IMR-90 (cell line): ENCODE measurements at regions not wholly inside any gene's neighbourhood (a gene's known extent, or its start where the extent isn't known, plus 50 kb on each side); places are given as distances from the start of the nearest gene placed in this dataset.

Source experiments
- ATAC-seq: fragments of 200-7000 bp; cut with Tn5 transposase; 2 replicates; pipeline ENCODE4 v1.9.1; 2020; ENCODE audit warnings: low read depth, mild to moderate bottlenecking, moderate library complexity
- BruUV-seq: library from RNA; stranded (reverse); fragments of 400-500 nt; replicated peaks from 2 replicates; lab custom pipeline; 2021; lab: Mats Ljungman, UMichigan
- CTCF ChIA-PET: fragments of 300-600 bp; formaldehyde crosslinking; extraction: SDS; loops from one replicate; lab custom pipeline; 2021; ENCODE audit warnings: antibody characterized with exemption; lab: Yijun Ruan, JAX
- POLR2A ChIA-PET: fragments of 300-600 bp; sonication (Branson Sonifier 250); formaldehyde crosslinking; loops from one replicate; lab custom pipeline; 2022; ENCODE audit warnings: antibody characterized with exemption; ENCODE audit not compliant: unreplicated experiment; lab: Charles Lee
- DNase-seq: peaks from one replicate; pipeline ENCODE4 v3.0.0; 2013
- H2AFZ ChIP-seq: replicated peaks from 2 replicates; pipeline ENCODE3; 2013; ENCODE audit warnings: low read length, mild to moderate bottlenecking; ENCODE audit not compliant: poor library complexity
- H2AK5ac ChIP-seq: 2 replicates; pipeline ENCODE4 v1.6.1; 2013; ENCODE audit warnings: low read depth, low read length, inconsistent platforms
- H2AK9ac ChIP-seq: replicated peaks from 2 replicates; pipeline ENCODE3; 2013; ENCODE audit warnings: mild to moderate bottlenecking, low read depth, low read length, moderate library complexity; ENCODE audit not compliant: poor library complexity
- H2BK120ac ChIP-seq: 2 replicates; pipeline ENCODE4 v1.6.1; 2013; ENCODE audit warnings: low read depth, low read length, inconsistent platforms
- H2BK15ac ChIP-seq: 3 replicates; pipeline ENCODE4 v1.6.1; 2013; ENCODE audit warnings: low read depth, low read length, inconsistent platforms
- H2BK20ac ChIP-seq: 2 replicates; pipeline ENCODE4 v1.6.1; 2013; ENCODE audit warnings: low read depth, mild to moderate bottlenecking, inconsistent platforms, low read length, moderate library complexity
- H2BK5ac ChIP-seq: 2 replicates; pipeline ENCODE4 v1.6.1; 2013; ENCODE audit warnings: mild to moderate bottlenecking, low read depth, low read length, inconsistent platforms; ENCODE audit not compliant: poor library complexity, severe bottlenecking
- H3K14ac ChIP-seq: replicated peaks from 2 replicates; pipeline ENCODE4 v1.6.1; 2013; ENCODE audit warnings: low read depth, low read length, inconsistent platforms
- H3K18ac ChIP-seq: 2 replicates; pipeline ENCODE4 v1.6.1; 2013; ENCODE audit warnings: low read depth, low read length, control low read depth
- H3K23ac ChIP-seq: 2 replicates; pipeline ENCODE4 v1.6.1; 2013; ENCODE audit warnings: low read depth, low read length, inconsistent platforms
- H3K27ac ChIP-seq: 2 replicates; pipeline ENCODE4 v1.5.1; 2013; ENCODE audit warnings: mild to moderate bottlenecking, control low read depth, low read length; ENCODE audit not compliant: insufficient read depth
- H3K27me3 ChIP-seq: 2 replicates; pipeline ENCODE4 v1.6.1; 2013; ENCODE audit warnings: low read length; ENCODE audit not compliant: control insufficient read depth, insufficient read depth
- H3K36me3 ChIP-seq: 2 replicates; pipeline ENCODE4 v1.6.1; 2013; ENCODE audit warnings: low read length, mixed read lengths; ENCODE audit not compliant: control insufficient read depth, insufficient read depth
- H3K4ac ChIP-seq: 2 replicates; pipeline ENCODE4 v1.6.1; 2013; ENCODE audit warnings: low read depth, low read length, inconsistent platforms
- H3K4me1 ChIP-seq: 2 replicates; pipeline ENCODE4 v1.6.1; 2013; ENCODE audit warnings: low read length, mixed read lengths; ENCODE audit not compliant: control insufficient read depth, insufficient read depth
- H3K4me2 ChIP-seq: 2 replicates; pipeline ENCODE4 v1.6.1; 2013; ENCODE audit warnings: low read depth, mild to moderate bottlenecking, control low read depth, low read length, moderate library complexity
- H3K4me3 ChIP-seq: 2 replicates; pipeline ENCODE4 v1.5.1; 2013; ENCODE audit warnings: low read depth, mild to moderate bottlenecking, control low read depth, low read length, moderate library complexity; ENCODE audit not compliant: insufficient read depth
- H3K56ac ChIP-seq: 2 replicates; pipeline ENCODE4 v1.6.1; 2013; ENCODE audit warnings: low read length, inconsistent platforms; ENCODE audit not compliant: insufficient read depth; ENCODE audit errors: extremely low read depth
- H3K79me1 ChIP-seq, 2 experiments: 2 replicates each; pipeline ENCODE4 v1.6.1; 2013; ENCODE audit warnings: low read length in 2 of 2, inconsistent platforms in 1 of 2, low read depth in 1 of 2
- H3K9ac ChIP-seq: 2 replicates; pipeline ENCODE4 v1.6.1; 2013; ENCODE audit warnings: low read depth, low read length, control low read depth
- H3K9me1 ChIP-seq: 2 replicates; pipeline ENCODE4 v1.6.1; 2013; ENCODE audit warnings: low read length, inconsistent platforms; ENCODE audit not compliant: insufficient read depth
- H3K9me3 ChIP-seq: 2 replicates; pipeline ENCODE4 v1.6.1; 2013; ENCODE audit warnings: low read length; ENCODE audit not compliant: control insufficient read depth, insufficient read depth
- H4K20me1 ChIP-seq: 2 replicates; pipeline ENCODE4 v1.6.1; 2013; ENCODE audit warnings: low read length, inconsistent platforms; ENCODE audit not compliant: insufficient read depth
- H4K5ac ChIP-seq: 2 replicates; pipeline ENCODE4 v1.6.1; 2013; ENCODE audit warnings: mild to moderate bottlenecking, low read depth, low read length, control low read depth
- H4K8ac ChIP-seq, 2 experiments: 2 replicates each; pipeline ENCODE4 v1.6.1; 2013; ENCODE audit warnings: low read depth in 2 of 2, low read length in 2 of 2, control low read depth in 1 of 2, inconsistent platforms in 1 of 2
- H4K91ac ChIP-seq: 2 replicates; pipeline ENCODE4 v1.6.1; 2013; ENCODE audit warnings: low read depth, low read length, inconsistent platforms; ENCODE audit not compliant: insufficient read depth
- CEBPB ChIP-seq: IDR thresholded peaks from 2 replicates; pipeline ENCODE4 v1.6.1; 2012; ENCODE audit warnings: low read depth, low read length, improper control_type of control experiment
- POLR2A ChIP-seq: IDR thresholded peaks from 2 replicates; pipeline ENCODE4 v1.6.1; 2012; ENCODE audit warnings: mild to moderate bottlenecking, low read depth, low read length
- RAD21 ChIP-seq: IDR thresholded peaks from 2 replicates; pipeline ENCODE4 v1.6.1; 2012; ENCODE audit warnings: low read length, improper control_type of control experiment
- WGBS, 2 experiments: methylation state at CpG; one replicate each; pipeline versions ENCODE4 v1.1.5 to v1.1.7; 2013; ENCODE audit warnings: missing lambda C conversion rate in 2 of 2; ENCODE audit not compliant: insufficient read length in 1 of 2; ENCODE audit errors: extremely low coverage in 2 of 2; 5-methylcytosine and 5-hydroxymethylcytosine counted together
- dilution Hi-C: fragments of 300-500 bp; cut with HindIII; formaldehyde crosslinking; loops from one replicate; pipeline ENCODE4 v1.14.3; 2018; ENCODE audit warnings: low sequenced_read_pairs; ENCODE audit not compliant: unreplicated experiment
- in situ Hi-C: fragments of 300-500 bp; cut with MboI; formaldehyde crosslinking; loops from 3 replicates; pipeline ENCODE4 v1.14.3; 2019; ENCODE audit warnings: low sequenced_read_pairs, inconsistent platforms, mixed read lengths
- intact Hi-C: fragments of 100-400 bp; cut with micrococcal nuclease; formaldehyde crosslinking; loops from 2 replicates; pipeline ENCODE4 v1.10.0; 2022

DNA sequence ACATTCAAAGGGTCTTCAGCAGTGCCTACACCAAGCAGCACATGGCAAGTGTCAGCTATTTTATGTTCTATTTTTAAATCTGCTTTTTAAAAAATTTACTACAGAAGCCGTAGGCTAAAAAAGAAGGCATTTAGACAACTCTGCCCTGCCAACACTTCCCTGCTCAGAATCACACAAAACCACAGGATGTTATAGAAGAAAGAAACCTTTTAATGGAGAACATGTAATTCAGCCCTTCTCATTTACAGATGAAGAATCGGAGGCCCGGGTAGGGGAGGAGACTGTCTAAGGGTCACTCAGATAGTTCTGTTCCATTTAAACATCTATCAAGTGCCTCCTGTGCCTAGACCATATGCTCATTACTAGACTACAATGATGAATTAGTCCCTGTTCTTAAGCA, 171.8 kb upstream of the NTF3 start:
- peak overlapping the region; percentile 34; the same call in 1 of the 2 replicates for H3K18ac ChIP-seq
- 0 out of 2 replicates have a peak overlapping the region, but pooled peaks have one; percentile 23 for H2BK20ac ChIP-seq
- dilution Hi-C loops (no loop called here), intact Hi-C loops (loop anchor here (10.0 kb wide), 1 partner anchor 155 kb away; no protein-coding TSS in a partner anchor), in situ Hi-C loops (no loop called here)
- H3K4me3 ChIP-seq: no peak overlapping the region
- H4K8ac ChIP-seq: no peak overlapping the region
- H2BK120ac ChIP-seq: peak overlapping the region; percentile 21; the same call in 1 of the 2 replicates
- H3K36me3 ChIP-seq: no peaks in the 10 kb centered on the region
- WGBS, 2 experiments: no CpG with 5 or more reads among the region's 3 CpGs
- H3K4me1 ChIP-seq: peaks cover 16% of the 10 kb centered on the region
- H3K9ac ChIP-seq: no peak overlapping the region
- H4K5ac ChIP-seq: no peak overlapping the region
- ATAC-seq (no peak), DNase-seq (no peak)
- no peak overlapping the region for H3K27ac ChIP-seq
- H3K56ac ChIP-seq: no peak overlapping the region
- no peaks in the 10 kb centered on the region for H3K9me3 ChIP-seq
- H3K27me3 ChIP-seq: no peaks in the 10 kb centered on the region
- H2AK9ac ChIP-seq: no peak overlapping the region
- no peak overlapping the region for H4K91ac ChIP-seq
- no peak overlapping the region for H3K14ac ChIP-seq
- no peaks in the 10 kb centered on the region; a peak in 1 of 4 replicates for H3K79me1 ChIP-seq
- H4K20me1 ChIP-seq: no peaks in the 10 kb centered on the region
- no peak overlapping the region for H2BK5ac ChIP-seq
- BruUV-seq: no TSS peak
- ChIA-PET POLR2A (no interaction called here), CTCF (no interaction called here)
- H2AK5ac ChIP-seq: peak overlapping the region; percentile 45; the same call in 1 of the 2 replicates
- TF ChIP-seq RAD21 (no peak), POLR2A (no peak), CEBPB (no peak)
- H2BK15ac ChIP-seq: no peak overlapping the region
- H3K4me2 ChIP-seq: no peak overlapping the region
- H3K9me1 ChIP-seq: peaks cover 20% of the 10 kb centered on the region
- H3K4ac ChIP-seq: no peak overlapping the region
- no peak overlapping the region for H3K23ac ChIP-seq
- no peak overlapping the region for H2AFZ ChIP-seq
